IMR-90 (cell line): ENCODE measurements at regions not wholly inside any gene's neighbourhood (a gene's known extent, or its start where the extent isn't known, plus 50 kb on each side); places are given as distances from the start of the nearest gene placed in this dataset.

Experiments
- ATAC-seq: fragments of 200-7000 bp; cut with Tn5 transposase; 2 replicates; pipeline ENCODE4 v1.9.1; 2020; ENCODE audit warnings: low read depth, mild to moderate bottlenecking, moderate library complexity
- BruUV-seq: library from RNA; stranded (reverse); fragments of 400-500 nt; replicated peaks from 2 replicates; lab custom pipeline; 2021; lab: Mats Ljungman, UMichigan
- CTCF ChIA-PET: fragments of 300-600 bp; formaldehyde crosslinking; extraction: SDS; loops from one replicate; lab custom pipeline; 2021; ENCODE audit warnings: antibody characterized with exemption; lab: Yijun Ruan, JAX
- POLR2A ChIA-PET: fragments of 300-600 bp; sonication (Branson Sonifier 250); formaldehyde crosslinking; loops from one replicate; lab custom pipeline; 2022; ENCODE audit warnings: antibody characterized with exemption; ENCODE audit not compliant: unreplicated experiment; lab: Charles Lee
- DNase-seq: peaks from one replicate; pipeline ENCODE4 v3.0.0; 2013
- H2AFZ ChIP-seq: replicated peaks from 2 replicates; pipeline ENCODE3; 2013; ENCODE audit warnings: low read length, mild to moderate bottlenecking; ENCODE audit not compliant: poor library complexity
- H2AK5ac ChIP-seq: 2 replicates; pipeline ENCODE4 v1.6.1; 2013; ENCODE audit warnings: low read depth, low read length, inconsistent platforms
- H2AK9ac ChIP-seq: replicated peaks from 2 replicates; pipeline ENCODE3; 2013; ENCODE audit warnings: mild to moderate bottlenecking, low read depth, low read length, moderate library complexity; ENCODE audit not compliant: poor library complexity
- H2BK120ac ChIP-seq: 2 replicates; pipeline ENCODE4 v1.6.1; 2013; ENCODE audit warnings: low read depth, low read length, inconsistent platforms
- H2BK15ac ChIP-seq: 3 replicates; pipeline ENCODE4 v1.6.1; 2013; ENCODE audit warnings: low read depth, low read length, inconsistent platforms
- H2BK20ac ChIP-seq: 2 replicates; pipeline ENCODE4 v1.6.1; 2013; ENCODE audit warnings: low read depth, mild to moderate bottlenecking, inconsistent platforms, low read length, moderate library complexity
- H2BK5ac ChIP-seq: 2 replicates; pipeline ENCODE4 v1.6.1; 2013; ENCODE audit warnings: mild to moderate bottlenecking, low read depth, low read length, inconsistent platforms; ENCODE audit not compliant: poor library complexity, severe bottlenecking
- H3K14ac ChIP-seq: replicated peaks from 2 replicates; pipeline ENCODE4 v1.6.1; 2013; ENCODE audit warnings: low read depth, low read length, inconsistent platforms
- H3K18ac ChIP-seq: 2 replicates; pipeline ENCODE4 v1.6.1; 2013; ENCODE audit warnings: low read depth, low read length, control low read depth
- H3K23ac ChIP-seq: 2 replicates; pipeline ENCODE4 v1.6.1; 2013; ENCODE audit warnings: low read depth, low read length, inconsistent platforms
- H3K27ac ChIP-seq: 2 replicates; pipeline ENCODE4 v1.5.1; 2013; ENCODE audit warnings: mild to moderate bottlenecking, control low read depth, low read length; ENCODE audit not compliant: insufficient read depth
- H3K27me3 ChIP-seq: 2 replicates; pipeline ENCODE4 v1.6.1; 2013; ENCODE audit warnings: low read length; ENCODE audit not compliant: control insufficient read depth, insufficient read depth
- H3K36me3 ChIP-seq: 2 replicates; pipeline ENCODE4 v1.6.1; 2013; ENCODE audit warnings: low read length, mixed read lengths; ENCODE audit not compliant: control insufficient read depth, insufficient read depth
- H3K4ac ChIP-seq: 2 replicates; pipeline ENCODE4 v1.6.1; 2013; ENCODE audit warnings: low read depth, low read length, inconsistent platforms
- H3K4me1 ChIP-seq: 2 replicates; pipeline ENCODE4 v1.6.1; 2013; ENCODE audit warnings: low read length, mixed read lengths; ENCODE audit not compliant: control insufficient read depth, insufficient read depth
- H3K4me2 ChIP-seq: 2 replicates; pipeline ENCODE4 v1.6.1; 2013; ENCODE audit warnings: low read depth, mild to moderate bottlenecking, control low read depth, low read length, moderate library complexity
- H3K4me3 ChIP-seq: 2 replicates; pipeline ENCODE4 v1.5.1; 2013; ENCODE audit warnings: low read depth, mild to moderate bottlenecking, control low read depth, low read length, moderate library complexity; ENCODE audit not compliant: insufficient read depth
- H3K56ac ChIP-seq: 2 replicates; pipeline ENCODE4 v1.6.1; 2013; ENCODE audit warnings: low read length, inconsistent platforms; ENCODE audit not compliant: insufficient read depth; ENCODE audit errors: extremely low read depth
- H3K79me1 ChIP-seq, 2 experiments: 2 replicates each; pipeline ENCODE4 v1.6.1; 2013; ENCODE audit warnings: low read length in 2 of 2, inconsistent platforms in 1 of 2, low read depth in 1 of 2
- H3K9ac ChIP-seq: 2 replicates; pipeline ENCODE4 v1.6.1; 2013; ENCODE audit warnings: low read depth, low read length, control low read depth
- H3K9me1 ChIP-seq: 2 replicates; pipeline ENCODE4 v1.6.1; 2013; ENCODE audit warnings: low read length, inconsistent platforms; ENCODE audit not compliant: insufficient read depth
- H3K9me3 ChIP-seq: 2 replicates; pipeline ENCODE4 v1.6.1; 2013; ENCODE audit warnings: low read length; ENCODE audit not compliant: control insufficient read depth, insufficient read depth
- H4K20me1 ChIP-seq: 2 replicates; pipeline ENCODE4 v1.6.1; 2013; ENCODE audit warnings: low read length, inconsistent platforms; ENCODE audit not compliant: insufficient read depth
- H4K5ac ChIP-seq: 2 replicates; pipeline ENCODE4 v1.6.1; 2013; ENCODE audit warnings: mild to moderate bottlenecking, low read depth, low read length, control low read depth
- H4K8ac ChIP-seq, 2 experiments: 2 replicates each; pipeline ENCODE4 v1.6.1; 2013; ENCODE audit warnings: low read depth in 2 of 2, low read length in 2 of 2, control low read depth in 1 of 2, inconsistent platforms in 1 of 2
- H4K91ac ChIP-seq: 2 replicates; pipeline ENCODE4 v1.6.1; 2013; ENCODE audit warnings: low read depth, low read length, inconsistent platforms; ENCODE audit not compliant: insufficient read depth
- BHLHE40 ChIP-seq: fragments of 150-350 bp; IDR thresholded peaks from 2 replicates; pipeline ENCODE4 v1.6.1; 2016; ENCODE audit warnings: mild to moderate bottlenecking, low read depth, low read length
- CEBPB ChIP-seq: IDR thresholded peaks from 2 replicates; pipeline ENCODE4 v1.6.1; 2012; ENCODE audit warnings: low read depth, low read length, improper control_type of control experiment
- CHD1 ChIP-seq: IDR thresholded peaks from 2 replicates; pipeline ENCODE4 v1.6.1; 2012; ENCODE audit warnings: low read depth, low read length, improper control_type of control experiment
- CTCF ChIP-seq: conservative IDR thresholded peaks from 2 replicates; pipeline ENCODE4 v1.5.1; 2012; ENCODE audit warnings: mild to moderate bottlenecking, low read depth, low read length, improper control_type of control experiment
- MXI1 ChIP-seq: IDR thresholded peaks from 2 replicates; pipeline ENCODE4 v1.6.1; 2012; ENCODE audit warnings: low read depth, mild to moderate bottlenecking, low read length, moderate library complexity, borderline replicate concordance
- POLR2A ChIP-seq: IDR thresholded peaks from 2 replicates; pipeline ENCODE4 v1.6.1; 2012; ENCODE audit warnings: mild to moderate bottlenecking, low read depth, low read length
- RAD21 ChIP-seq: IDR thresholded peaks from 2 replicates; pipeline ENCODE4 v1.6.1; 2012; ENCODE audit warnings: low read length, improper control_type of control experiment
- RCOR1 ChIP-seq: IDR thresholded peaks from 2 replicates; pipeline ENCODE4 v1.6.1; 2012; ENCODE audit warnings: mild to moderate bottlenecking, low read length, improper control_type of control experiment; ENCODE audit not compliant: insufficient replicate concordance
- SMC3 ChIP-seq: fragments of 150-350 bp; IDR thresholded peaks from 2 replicates; pipeline ENCODE4 v1.6.1; 2016; ENCODE audit warnings: low read depth, mild to moderate bottlenecking, antibody characterized with exemption, low read length, moderate library complexity
- WGBS, 2 experiments: methylation state at CpG; one replicate each; pipeline versions ENCODE4 v1.1.5 to v1.1.7; 2013; ENCODE audit warnings: missing lambda C conversion rate in 2 of 2; ENCODE audit not compliant: insufficient read length in 1 of 2; ENCODE audit errors: extremely low coverage in 2 of 2; 5-methylcytosine and 5-hydroxymethylcytosine counted together
- dilution Hi-C: fragments of 300-500 bp; cut with HindIII; formaldehyde crosslinking; loops from one replicate; pipeline ENCODE4 v1.14.3; 2018; ENCODE audit warnings: low sequenced_read_pairs; ENCODE audit not compliant: unreplicated experiment
- in situ Hi-C: fragments of 300-500 bp; cut with MboI; formaldehyde crosslinking; loops from 3 replicates; pipeline ENCODE4 v1.14.3; 2019; ENCODE audit warnings: low sequenced_read_pairs, inconsistent platforms, mixed read lengths
- intact Hi-C: fragments of 100-400 bp; cut with micrococcal nuclease; formaldehyde crosslinking; loops from 2 replicates; pipeline ENCODE4 v1.10.0; 2022
- TF ChIP-seq, protein P1 (sequence below): fragments of 150-350 bp; IDR thresholded peaks from 2 replicates; pipeline ENCODE4 v1.6.1; 2017; ENCODE audit warnings: mild to moderate bottlenecking, antibody characterized with exemption, low read length, low read depth

- POLR2A ChIA-PET, result no interaction called here
- no CpG with 5 or more reads among the region's 5 CpGs for WGBS, 2 experiments
- H2AK9ac ChIP-seq, result no peak overlapping the region
Observed at GRCh38 chr3:159080256-159080655, 278.4 kb downstream of the MFSD1 start.

More at GRCh38 chr3:159080256-159080655, 278.4 kb downstream of the MFSD1 start:
- H3K9me3 ChIP-seq, result no peaks in the 10 kb centered on the region
- H4K8ac ChIP-seq, result no peak overlapping the region
- H2BK120ac ChIP-seq, result no peak overlapping the region
- ATAC-seq, result no peak
- H2AFZ ChIP-seq, result no peak overlapping the region
- no peaks in the 10 kb centered on the region for H3K9me1 ChIP-seq
- no peak for DNase-seq
- TF ChIP-seq CEBPB (no peak), SMC3 (no peak), BHLHE40 (no peak), POLR2A (no peak), MXI1 (no peak), RCOR1 (no peak), CHD1 (no peak), RAD21 (no peak), CTCF (no peak)
- TF ChIP-seq, protein P1, sequence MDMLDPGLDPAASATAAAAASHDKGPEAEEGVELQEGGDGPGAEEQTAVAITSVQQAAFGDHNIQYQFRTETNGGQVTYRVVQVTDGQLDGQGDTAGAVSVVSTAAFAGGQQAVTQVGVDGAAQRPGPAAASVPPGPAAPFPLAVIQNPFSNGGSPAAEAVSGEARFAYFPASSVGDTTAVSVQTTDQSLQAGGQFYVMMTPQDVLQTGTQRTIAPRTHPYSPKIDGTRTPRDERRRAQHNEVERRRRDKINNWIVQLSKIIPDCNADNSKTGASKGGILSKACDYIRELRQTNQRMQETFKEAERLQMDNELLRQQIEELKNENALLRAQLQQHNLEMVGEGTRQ, result no peak
- no peak overlapping the region for H2BK20ac ChIP-seq
- H3K23ac ChIP-seq, result no peak overlapping the region
- no peak overlapping the region for H3K4me3 ChIP-seq
- no peak overlapping the region for H3K18ac ChIP-seq
- no peak overlapping the region for H3K9ac ChIP-seq
- H3K14ac ChIP-seq, result no peak overlapping the region
- no peaks in the 10 kb centered on the region for H3K36me3 ChIP-seq
- H4K20me1 ChIP-seq, result no peaks in the 10 kb centered on the region
- no peak overlapping the region for H3K56ac ChIP-seq
- no peak overlapping the region for H4K5ac ChIP-seq
- no peak overlapping the region for H2BK15ac ChIP-seq
- no peaks in the 10 kb centered on the region for H3K4me1 ChIP-seq
- H3K79me1 ChIP-seq, result no peaks in the 10 kb centered on the region
- CTCF ChIA-PET, result no interaction called here
- H3K4ac ChIP-seq, result no peak overlapping the region
- H2BK5ac ChIP-seq, result no peak overlapping the region
- no peak overlapping the region for H3K4me2 ChIP-seq
- no peak overlapping the region for H2AK5ac ChIP-seq
- dilution Hi-C loops, result no loop called here
- intact Hi-C loops, result no loop called here
- no peak overlapping the region for H4K91ac ChIP-seq
- H3K27ac ChIP-seq, result no peak overlapping the region
- in situ Hi-C loops, result no loop called here
- no peaks in the 10 kb centered on the region for H3K27me3 ChIP-seq
- BruUV-seq, result no TSS peak
